ENCODE measurements at regions not wholly inside any gene's neighbourhood (a gene's known extent, or its start where the extent isn't known, plus 50 kb on each side); places are given as distances from the start of the nearest gene placed in this dataset.

- WGBS (ENCODE audit: low lambda C conversion rate): 50% methylated on average over 12 of the region's 22 CpGs
- no peak for TF ChIP-seq ZBTB10 (CRISPR knock-in tag; IDR thresholded peaks at IDR 0.05; ENCODE audit: borderline replicate concordance)
- TF ChIP-seq MBNL3 (CRISPR knock-in tag; conservative IDR thresholded peaks at IDR 0.05): no peak
- no peak for TF ChIP-seq FOXO1 (CRISPR knock-in tag; IDR thresholded peaks at IDR 0.05)
- no peak for TF ChIP-seq XRCC5 (optimal IDR thresholded peaks at IDR 0.05; ENCODE audit: low read length)
- no peak for TF ChIP-seq FOSL2 (CRISPR knock-in tag; IDR thresholded peaks at IDR 0.05)
- no peak for TF ChIP-seq ZFP82 (CRISPR knock-in tag; IDR thresholded peaks at IDR 0.05; ENCODE audit: borderline replicate concordance)
- TF ChIP-seq ZNF777 (CRISPR knock-in tag; IDR thresholded peaks at IDR 0.05): no peak
- no peak for TF ChIP-seq ZNF354B (CRISPR knock-in tag; IDR thresholded peaks at IDR 0.05)
- TF ChIP-seq ZFX (CRISPR knock-in tag; IDR thresholded peaks at IDR 0.05; ENCODE audit: low read depth): no peak
- TF ChIP-seq MTF1 (CRISPR knock-in tag; IDR thresholded peaks at IDR 0.05): no peak
- H3K4me1 ChIP-seq (ENCODE audit: insufficient read depth, low read length): no peaks in the 10 kb centered on the region
- no peak for DNase-seq (ENCODE audit: low spot score)
- no peak overlapping the region for H3K9ac ChIP-seq (ENCODE audit: insufficient read depth, low read depth, low read length)
- ChIA-PET CTCF (ENCODE audit: low intra/inter-chr PET ratio, low total read pairs) (no interaction called here), POLR2A (no interaction called here)
- no TSS peak for BruUV-seq (replicated peaks)
- H3K9me3 ChIP-seq (ENCODE audit: low read length): peaks cover 93% of the 10 kb centered on the region
- no peak overlapping the region for H3K4me3 ChIP-seq (replicated peaks in 1 of 3; ENCODE audit: insufficient read depth in 1 of 3, low read depth in 2 of 3, low read length in 3 of 3)
- no peaks in the 10 kb centered on the region for H3K36me3 ChIP-seq (replicated peaks in 1 of 2; ENCODE audit: control insufficient read depth in 1 of 2, insufficient read depth in 2 of 2, low read length in 2 of 2)
- no peak overlapping the region for H3K27ac ChIP-seq (ENCODE audit: extremely low read length, insufficient read depth, low read length)
- no peaks in the 10 kb centered on the region for H3K79me2 ChIP-seq (ENCODE audit: insufficient read depth, low read length)
- in situ Hi-C loops (cut with HindIII; ENCODE audit: extremely low pct_ligation_motif_present, low pct_unique_long_range_greater_than_20kb) (no loop called here), intact Hi-C loops (cut with micrococcal nuclease; ENCODE audit: unreplicated experiment) (no loop called here)
- ATAC-seq: no peak
- H3K27me3 ChIP-seq (ENCODE audit: control insufficient read depth in 1 of 2, insufficient read depth in 2 of 2, low read length in 2 of 2): no peaks in the 10 kb centered on the region
- no peak for FAIRE-seq
- no peak overlapping the region for H2AFZ ChIP-seq (ENCODE audit: low read length)
- no peaks in the 10 kb centered on the region for H4K20me1 ChIP-seq (ENCODE audit: insufficient read depth, low read length)
- H3K4me2 ChIP-seq (ENCODE audit: low read depth, low read length): no peak overlapping the region
These were observed 211.1 kb upstream of the TSHZ3 start for GRCh38 chr19:31560086-31561060.

Measured in HepG2 (cell line).